H1 (cell line): ENCODE measurements at regions not wholly inside any gene's neighbourhood (a gene's known extent, or its start where the extent isn't known, plus 50 kb on each side); places are given as distances from the start of the nearest gene placed in this dataset.

Experiments used
- CTCF ChIA-PET: fragments of 300-600 bp; sonication (Branson Sonifier 250); formaldehyde crosslinking; loops from one replicate; lab custom pipeline; 2021; ENCODE audit not compliant: partially characterized antibody; lab: Charles Lee
- POLR2A ChIA-PET: fragments of 300-600 bp; sonication (Branson Sonifier 250); formaldehyde crosslinking; loops from one replicate; lab custom pipeline; 2021; ENCODE audit warnings: inconsistent platforms; ENCODE audit not compliant: partially characterized antibody; lab: Charles Lee
- DNase-seq, 2 experiments: peaks; one replicate each; pipeline versions ENCODE4 v3.0.0 to v3.0.0-alpha.2; 2010 to 2022; ENCODE audit warnings: low spot score in 2 of 2, low read depth in 1 of 2, mixed read lengths in 1 of 2
- FAIRE-seq: peaks from 2 replicates; lab custom pipeline; 2011; peaks lifted over from hg19 to GRCh38; lab: Jason Lieb, UNC
- H2AFZ ChIP-seq: 2 replicates; pipeline ENCODE4 v1.8.1; 2012; ENCODE audit warnings: low read length, inconsistent platforms
- H2AK5ac ChIP-seq: 2 replicates; pipeline ENCODE4 v1.6.1; 2013; ENCODE audit warnings: low read depth, low read length
- H2BK120ac ChIP-seq: replicated peaks from 2 replicates; pipeline ENCODE3; 2013; ENCODE audit warnings: low read depth, low read length, inconsistent platforms
- H2BK12ac ChIP-seq: 2 replicates; pipeline ENCODE4 v1.6.1; 2013; ENCODE audit warnings: low read depth, low read length
- H2BK15ac ChIP-seq: 2 replicates; pipeline ENCODE4 v1.6.1; 2013; ENCODE audit warnings: low read length
- H2BK20ac ChIP-seq: 2 replicates; pipeline ENCODE4 v1.6.1; 2013; ENCODE audit warnings: low read length
- H2BK5ac ChIP-seq: 2 replicates; pipeline ENCODE4 v1.6.1; 2013; ENCODE audit warnings: low read depth, low read length
- H3K14ac ChIP-seq: 2 replicates; pipeline ENCODE4 v1.6.1; 2013; ENCODE audit warnings: inconsistent platforms; ENCODE audit not compliant: insufficient read length
- H3K18ac ChIP-seq: 2 replicates; pipeline ENCODE4 v1.6.1; 2013; ENCODE audit warnings: low read length; ENCODE audit errors: extremely low read depth
- H3K23ac ChIP-seq: 2 replicates; pipeline ENCODE4 v1.6.1; 2013; ENCODE audit warnings: inconsistent platforms; ENCODE audit not compliant: insufficient read length
- H3K23me2 ChIP-seq: 2 replicates; pipeline ENCODE4 v1.6.1; 2013; ENCODE audit warnings: low read depth, low read length
- H3K27ac ChIP-seq: 2 replicates; pipeline ENCODE4 v1.6.1; 2011; ENCODE audit warnings: low read depth, low read length, inconsistent platforms
- H3K27me3 ChIP-seq, 4 experiments: replicated peaks in 1 of 4; 1 replicate in 1 of 4; 2 replicates in 3 of 4; pipeline versions ENCODE4 v1.6.1 to v1.8.1; 2011 to 2013; ENCODE audit warnings: low read length in 3 of 4, mild to moderate bottlenecking in 3 of 4, inconsistent platforms in 2 of 4, mixed read lengths in 2 of 4, moderate library complexity in 1 of 4; ENCODE audit not compliant: control insufficient read depth in 3 of 4, insufficient read depth in 3 of 4; ENCODE audit errors: extremely low read depth in 1 of 4
- H3K36me3 ChIP-seq, 4 experiments: 2 replicates each; pipeline versions ENCODE4 v1.6.1 to v1.8.1; 2011 to 2013; ENCODE audit warnings: mild to moderate bottlenecking in 4 of 4, low read length in 3 of 4, moderate library complexity in 2 of 4, control low read depth in 1 of 4, inconsistent platforms in 1 of 4; ENCODE audit not compliant: insufficient read depth in 4 of 4, control insufficient read depth in 2 of 4
- H3K4ac ChIP-seq: replicated peaks from 2 replicates; pipeline ENCODE3; 2013; ENCODE audit warnings: low read length, low read depth, mixed read lengths, inconsistent platforms; ENCODE audit not compliant: insufficient read length
- H3K4me1 ChIP-seq, 4 experiments: replicated peaks in 1 of 4; 1 replicate in 1 of 4; 2 replicates in 3 of 4; pipeline versions ENCODE4 v1.6.1 to v1.8.1; 2011 to 2013; ENCODE audit warnings: low read length in 3 of 4, inconsistent platforms in 2 of 4, mixed read lengths in 1 of 4; ENCODE audit not compliant: insufficient read depth in 4 of 4, control insufficient read depth in 3 of 4
- H3K4me2 ChIP-seq, 2 experiments: 2 replicates each; pipeline versions ENCODE4 v1.6.1 to v1.8.1; 2011 to 2013; ENCODE audit warnings: low read depth in 2 of 2, low read length in 2 of 2, control low read depth in 1 of 2, inconsistent platforms in 1 of 2, mild to moderate bottlenecking in 1 of 2; ENCODE audit not compliant: insufficient read depth in 1 of 2
- H3K4me3 ChIP-seq, 4 experiments: fragments of 200-600, 300-600 bp in 1 of 4; sonication (generic), shearing (Covaris generic), sonication (Bioruptor Twin) in 1 of 4; 2 replicates each; pipeline versions ENCODE4 v1.5.1 to v1.8.1; 2011 to 2016; ENCODE audit warnings: low read length in 4 of 4, low read depth in 3 of 4, control low read depth in 2 of 4, inconsistent platforms in 2 of 4, mild to moderate bottlenecking in 2 of 4, mixed read lengths in 1 of 4, moderate library complexity in 1 of 4; ENCODE audit not compliant: insufficient read depth in 2 of 4; ENCODE audit errors: extremely low read depth in 1 of 4
- H3K56ac ChIP-seq: replicated peaks from 2 replicates; pipeline ENCODE3; 2013; ENCODE audit warnings: low read depth, mild to moderate bottlenecking, mixed read lengths, low read length, inconsistent platforms; ENCODE audit not compliant: insufficient read length
- H3K79me1 ChIP-seq: 2 replicates; pipeline ENCODE4 v1.6.1; 2013; ENCODE audit warnings: low read depth, low read length, control low read depth
- H3K79me2 ChIP-seq, 2 experiments: 2 replicates each; pipeline versions ENCODE4 v1.6.1 to v1.8.1; 2012 to 2013; ENCODE audit warnings: low read length in 2 of 2, mild to moderate bottlenecking in 2 of 2, inconsistent platforms in 1 of 2; ENCODE audit not compliant: insufficient read depth in 2 of 2, control insufficient read depth in 1 of 2
- H3K9ac ChIP-seq, 4 experiments: replicated peaks in 1 of 4; 1 replicate in 1 of 4; 2 replicates in 3 of 4; pipeline versions ENCODE4 v1.6.1 to v1.8.1; 2011 to 2013; ENCODE audit warnings: low read depth in 3 of 4, low read length in 3 of 4, control low read depth in 2 of 4, mild to moderate bottlenecking in 2 of 4, moderate library complexity in 2 of 4, inconsistent platforms in 1 of 4; ENCODE audit errors: extremely low read depth in 1 of 4
- H3K9me3 ChIP-seq, 2 experiments: 2 replicates each; pipeline versions ENCODE4 v1.6.1 to v1.8.1; 2012 to 2013; ENCODE audit warnings: mild to moderate bottlenecking in 2 of 2, moderate library complexity in 2 of 2, control low read depth in 1 of 2, inconsistent platforms in 1 of 2, low read depth in 1 of 2, low read length in 1 of 2, mixed read lengths in 1 of 2; ENCODE audit not compliant: insufficient read depth in 2 of 2
- H4K20me1 ChIP-seq, 2 experiments: replicated peaks in 1 of 2; 2 replicates each; pipeline versions ENCODE3 to v1.8.1; 2011 to 2013; ENCODE audit warnings: inconsistent platforms in 2 of 2, low read length in 2 of 2, mild to moderate bottlenecking in 1 of 2; ENCODE audit not compliant: insufficient read depth in 2 of 2, control insufficient read depth in 1 of 2
- H4K5ac ChIP-seq: 2 replicates; pipeline ENCODE4 v1.6.1; 2013; ENCODE audit warnings: low read length, low read depth, mixed read lengths, inconsistent platforms; ENCODE audit not compliant: insufficient read length
- H4K8ac ChIP-seq: 2 replicates; pipeline ENCODE4 v1.8.0; 2013; ENCODE audit warnings: mild to moderate bottlenecking, moderate library complexity, low read length, inconsistent platforms; ENCODE audit not compliant: insufficient read depth; ENCODE audit errors: extremely low read depth
- H4K91ac ChIP-seq: replicated peaks from 2 replicates; pipeline ENCODE3; 2013; ENCODE audit warnings: low read length, mixed read lengths, inconsistent platforms; ENCODE audit not compliant: insufficient read length
- BACH1 ChIP-seq: IDR thresholded peaks from 2 replicates; pipeline ENCODE4 v1.6.1; 2012; ENCODE audit warnings: low read length, improper control_type of control experiment
- CHD2 ChIP-seq: IDR thresholded peaks from 2 replicates; pipeline ENCODE4 v1.6.1; 2012; ENCODE audit warnings: low read length, improper control_type of control experiment
- EGR1 ChIP-seq: IDR thresholded peaks from 2 replicates; pipeline ENCODE4 v1.6.1; 2011; ENCODE audit warnings: low read depth, low read length, borderline replicate concordance
- GABPA ChIP-seq: IDR thresholded peaks from 2 replicates; pipeline ENCODE4 v1.6.1; 2011; ENCODE audit warnings: mild to moderate bottlenecking, low read length, moderate library complexity, borderline replicate concordance; ENCODE audit not compliant: insufficient read depth
- JUND ChIP-seq: IDR thresholded peaks from 2 replicates; pipeline ENCODE4 v1.6.1; 2011; ENCODE audit warnings: mild to moderate bottlenecking, improper control_type of control experiment, low read length
- RNF2 ChIP-seq: fragments of 200-900, 300-1000 bp; sonication (generic); IDR thresholded peaks from 2 replicates; pipeline ENCODE4 v1.7.1; 2016; ENCODE audit warnings: borderline replicate concordance, low read depth, mild to moderate bottlenecking, antibody characterized with exemption, low read length; ENCODE audit not compliant: poor library complexity, severe bottlenecking; ENCODE audit errors: missing control alignments
- RXRA ChIP-seq: IDR thresholded peaks from 2 replicates; pipeline ENCODE4 v1.6.1; 2011; ENCODE audit warnings: low read depth, mild to moderate bottlenecking, low read length, moderate library complexity; ENCODE audit not compliant: insufficient read depth
- SIRT6 ChIP-seq: IDR thresholded peaks from one replicate; pipeline ENCODE4 v1.7.1; 2012; ENCODE audit warnings: low read length, inconsistent platforms
- SP1 ChIP-seq: IDR thresholded peaks from 2 replicates; pipeline ENCODE4 v1.6.1; 2011; ENCODE audit warnings: low read depth, low read length
- SRF ChIP-seq: IDR thresholded peaks from 2 replicates; pipeline ENCODE4 v1.6.1; 2011; ENCODE audit warnings: mild to moderate bottlenecking, low read depth, low read length, moderate library complexity
- TBP ChIP-seq: IDR thresholded peaks from 2 replicates; pipeline ENCODE4 v1.6.1; 2011; ENCODE audit warnings: low read depth, low read length, improper control_type of control experiment
- WGBS, 2 experiments: shearing (Covaris generic) in 1 of 2; methylation state at CpG; one replicate each; pipeline versions ENCODE4 v1.1.6 to v1.1.7; 2013 to 2015; ENCODE audit warnings: low lambda C conversion rate in 2 of 2, mixed read lengths in 2 of 2, inconsistent platforms in 1 of 2, low coverage in 1 of 2, missing lambda C conversion rate in 1 of 2; ENCODE audit not compliant: insufficient replicate concordance in 2 of 2, insufficient coverage in 1 of 2, insufficient read length in 1 of 2; ENCODE audit errors: extremely low coverage in 1 of 2, missing lambda C conversion rate in 1 of 2; 5-methylcytosine and 5-hydroxymethylcytosine counted together
- TF ChIP-seq, protein P1 (sequence below): IDR thresholded peaks from 2 replicates; pipeline ENCODE4 v1.6.1; 2011; ENCODE audit warnings: low read depth, mild to moderate bottlenecking, low read length; ENCODE audit not compliant: insufficient read depth

DNA sequence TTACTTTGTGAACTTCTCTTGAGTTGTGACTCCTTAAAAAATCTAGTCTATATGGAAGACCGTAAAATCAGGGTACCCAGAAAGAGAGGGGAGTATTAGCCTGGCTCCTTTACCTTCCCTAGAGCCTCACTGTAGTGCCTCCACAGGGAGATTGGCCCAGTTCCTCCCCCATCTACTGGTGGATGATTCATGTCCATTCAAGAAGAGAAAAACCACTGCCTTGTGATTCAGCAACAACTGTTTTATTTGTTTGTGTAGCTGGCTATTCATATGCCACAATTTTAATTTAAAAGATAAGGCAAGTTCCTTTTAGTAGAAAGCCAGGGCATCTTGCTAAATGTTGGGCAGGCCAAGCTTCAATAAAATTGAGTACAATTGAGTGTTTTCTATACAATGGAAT is 221.8 kb upstream of the KCNIP4 start:
- Histone ChIP-seq H3K18ac (no peak overlapping the region), H3K14ac (no peak overlapping the region), H3K23ac (no peak overlapping the region), H3K36me3 (no peaks in the 10 kb centered on the region), H2BK20ac (no peak overlapping the region), H3K79me1 (no peaks in the 10 kb centered on the region), H4K5ac (no peak overlapping the region), H2BK15ac (no peak overlapping the region), H3K27ac (no peak overlapping the region), H3K23me2 (no peaks in the 10 kb centered on the region), H2BK5ac (no peak overlapping the region), H4K8ac (no peak overlapping the region), H3K79me2 (no peaks in the 10 kb centered on the region), H3K9ac (no peak overlapping the region), H3K56ac (no peak overlapping the region), H3K4me2 (no peak overlapping the region), H3K4me1 (no peaks in the 10 kb centered on the region), H4K20me1 (no peaks in the 10 kb centered on the region), H2BK12ac (no peak overlapping the region), H3K9me3 (no peaks in the 10 kb centered on the region; a peak in 1 of 4 replicates), H2BK120ac (no peak overlapping the region), H4K91ac (no peak overlapping the region), H3K4ac (no peak overlapping the region), H3K27me3 (no peaks in the 10 kb centered on the region), H3K4me3 (no peak overlapping the region), H2AK5ac (no peak overlapping the region), H2AFZ (no peak overlapping the region)
- DNase-seq (no peak), FAIRE-seq (no peak)
- POLR2A ChIA-PET: no interaction called here
- 91% methylated on average over 1 of the region's 1 CpG; no CpG with 5 or more reads in 1 of the 2 experiments for whole genome bisulfite sequencing, 2 experiments
- TF ChIP-seq BACH1: no peak
- no peak for TF ChIP-seq SRF
- TF ChIP-seq TBP: no peak
- no peak for TF ChIP-seq GABPA
- no peak for TF ChIP-seq CHD2
- TF ChIP-seq, protein P1, sequence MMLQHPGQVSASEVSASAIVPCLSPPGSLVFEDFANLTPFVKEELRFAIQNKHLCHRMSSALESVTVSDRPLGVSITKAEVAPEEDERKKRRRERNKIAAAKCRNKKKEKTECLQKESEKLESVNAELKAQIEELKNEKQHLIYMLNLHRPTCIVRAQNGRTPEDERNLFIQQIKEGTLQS: no peak
- TF ChIP-seq RNF2: no peak
- no peak for TF ChIP-seq SIRT6
- TF ChIP-seq RXRA: no peak
- TF ChIP-seq SP1: no peak
- no peak for TF ChIP-seq JUND
- TF ChIP-seq EGR1: no peak
- CTCF ChIA-PET: interaction anchor here (3.0 kb wide), 1 partner anchor 10 kb away, joined by 12 read pairs; no protein-coding TSS in a partner anchor
